Neural cell (in vitro differentiated cells): ENCODE measurements at regions not wholly inside any gene's neighbourhood (a gene's known extent, or its start where the extent isn't known, plus 50 kb on each side); places are given as distances from the start of the nearest gene placed in this dataset.
"Not testable (repeated sequence)": the region's sequence is repeated elsewhere in the genome, so short reads cannot be mapped to it uniquely, and the experiment has no call there.

ENCODE experiments used
- H2AFZ ChIP-seq: fragments of 200-600, 300-800 bp; sonication (generic), shearing (Covaris generic); 2 replicates; pipeline ENCODE4 v1.6.0; 2014; ENCODE audit warnings: low read depth, mild to moderate bottlenecking, antibody characterized with exemption, low read length, moderate library complexity
- H3F3A ChIP-seq: fragments of 200-600 bp; shearing (Covaris generic); 2 replicates; pipeline ENCODE4 v1.6.1; 2016; ENCODE audit warnings: mild to moderate bottlenecking, moderate library complexity, mixed read lengths, antibody characterized with exemption, low read length; ENCODE audit not compliant: insufficient read depth, poor library complexity, severe bottlenecking
- H3K27ac ChIP-seq: fragments of 200-600, 300-800 bp; sonication (generic), shearing (Covaris generic); 2 replicates; pipeline ENCODE4 v1.5.1; 2014; ENCODE audit warnings: mild to moderate bottlenecking, low read length, moderate library complexity
- H3K27me3 ChIP-seq: fragments of 300-800, 200-600 bp; sonication (generic), shearing (Covaris generic); 2 replicates; pipeline ENCODE4 v1.6.0; 2014; ENCODE audit warnings: mild to moderate bottlenecking, low read depth, low read length, moderate library complexity; ENCODE audit not compliant: insufficient read depth
- H3K36me3 ChIP-seq: fragments of 300-800, 200-600 bp; sonication (generic), shearing (Covaris generic); 2 replicates; pipeline ENCODE4 v1.5.1; 2014; ENCODE audit warnings: mild to moderate bottlenecking, antibody characterized with exemption, low read length, moderate library complexity; ENCODE audit not compliant: insufficient read depth
- H3K4me2 ChIP-seq: fragments of 300-800, 200-600 bp; sonication (generic), shearing (Covaris generic); 2 replicates; pipeline ENCODE4 v1.6.0; 2014; ENCODE audit warnings: mild to moderate bottlenecking, low read length
- H3K4me3 ChIP-seq: fragments of 300-800, 200-600 bp; sonication (generic), shearing (Covaris generic); 2 replicates; pipeline ENCODE4 v1.5.1; 2014; ENCODE audit warnings: mild to moderate bottlenecking, low read length, moderate library complexity
- H3K79me2 ChIP-seq: fragments of 200-600 bp; shearing (Covaris generic); replicated peaks from 2 replicates; pipeline ENCODE4 v1.6.0; 2014; ENCODE audit warnings: mild to moderate bottlenecking, low read length, moderate library complexity; ENCODE audit not compliant: insufficient read depth
- H3K9ac ChIP-seq: fragments of 300-800, 200-600 bp; sonication (generic), shearing (Covaris generic); 2 replicates; pipeline ENCODE4 v1.6.1; 2016; ENCODE audit warnings: mild to moderate bottlenecking, low read length, mixed read lengths
- H3K9me2 ChIP-seq: fragments of 200-600 bp; shearing (Covaris generic); 2 replicates; pipeline ENCODE4 v1.6.1; 2016; ENCODE audit warnings: mild to moderate bottlenecking, low read length, mixed read lengths; ENCODE audit not compliant: insufficient read depth
- H3K9me3 ChIP-seq: fragments of 200-600, 300-800 bp; sonication (generic), shearing (Covaris generic); 2 replicates; pipeline ENCODE4 v1.6.1; 2016; ENCODE audit warnings: mild to moderate bottlenecking, mixed run types, low read length, moderate library complexity, mixed read lengths
- H4K20me1 ChIP-seq: fragments of 200-600 bp; shearing (Covaris generic); 2 replicates; pipeline ENCODE4 v1.6.1; 2016; ENCODE audit warnings: mild to moderate bottlenecking, mixed run types; ENCODE audit not compliant: insufficient read depth
- CTCF ChIP-seq: fragments of 450-650 bp; IDR thresholded peaks from 2 replicates; pipeline ENCODE4 v1.5.1; 2014; ENCODE audit warnings: antibody characterized with exemption, mild to moderate bottlenecking, moderate library complexity; ENCODE audit not compliant: poor library complexity, severe bottlenecking
- EP300 ChIP-seq: fragments of 450-650 bp; conservative IDR thresholded peaks from 2 replicates; pipeline ENCODE4 v1.6.1; 2014; ENCODE audit warnings: antibody characterized with exemption, mild to moderate bottlenecking, moderate library complexity; ENCODE audit not compliant: poor library complexity, severe bottlenecking
- EZH2 ChIP-seq: fragments of 200-600, 300-800 bp; shearing (Covaris generic), sonication (generic); IDR thresholded peaks from 2 replicates; pipeline ENCODE4 v1.6.1; 2014; ENCODE audit warnings: antibody characterized with exemption, low read length, borderline replicate concordance, mild to moderate bottlenecking; ENCODE audit not compliant: insufficient read depth, poor library complexity, severe bottlenecking
- MXI1 ChIP-seq: fragments of 450-650 bp; conservative IDR thresholded peaks from 2 replicates; pipeline ENCODE4 v1.6.1; 2014; ENCODE audit warnings: antibody characterized with exemption, mild to moderate bottlenecking; ENCODE audit not compliant: poor library complexity, severe bottlenecking
- POLR2AphosphoS5 ChIP-seq: IDR thresholded peaks from 2 replicates; pipeline ENCODE4 v1.6.1; 2012
- RAD21 ChIP-seq: fragments of 450-650 bp; conservative IDR thresholded peaks from 2 replicates; pipeline ENCODE4 v1.6.1; 2014; ENCODE audit warnings: antibody characterized with exemption, mild to moderate bottlenecking, moderate library complexity
- REST ChIP-seq: IDR thresholded peaks from 2 replicates; pipeline ENCODE4 v1.6.1; 2012; ENCODE audit warnings: borderline replicate concordance
- SMC3 ChIP-seq: fragments of 450-650 bp; conservative IDR thresholded peaks from 2 replicates; pipeline ENCODE4 v1.6.1; 2014; ENCODE audit warnings: antibody characterized with exemption, mild to moderate bottlenecking, moderate library complexity; ENCODE audit not compliant: poor library complexity
- TAF1 ChIP-seq: IDR thresholded peaks from 2 replicates; pipeline ENCODE4 v1.6.1; 2012; ENCODE audit warnings: low read depth

GRCh38 chr5:23103566-23103965 lies 250.4 kb upstream of the CDH12 start:
- no peaks in the 10 kb centered on the region for H3F3A ChIP-seq
- TF ChIP-seq EZH2 = no peak
- no peak for TF ChIP-seq RAD21
- no peak for TF ChIP-seq POLR2AphosphoS5
- no peak for TF ChIP-seq CTCF
- no peak for TF ChIP-seq SMC3
- no peak for TF ChIP-seq MXI1
- TF ChIP-seq REST = no peak
- TF ChIP-seq EP300 = no peak
- TF ChIP-seq TAF1 = no peak

GRCh38 chr5:23095418-23095817 lies 242.3 kb upstream of the CDH12 start:
- not testable (repeated sequence) for H3K27ac ChIP-seq, H3K4me3 ChIP-seq, H3K36me3 ChIP-seq, H4K20me1 ChIP-seq, H3K9me2 ChIP-seq, H2AFZ ChIP-seq, H3K27me3 ChIP-seq, H3F3A ChIP-seq, H3K4me2 ChIP-seq, H3K9me3 ChIP-seq, H3K9ac ChIP-seq, H3K79me2 ChIP-seq

More at GRCh38 chr5:23103566-23103965, 250.4 kb upstream of the CDH12 start:
- Histone ChIP-seq H3K79me2 (no peaks in the 10 kb centered on the region), H2AFZ (no peak overlapping the region), H3K36me3 (no peaks in the 10 kb centered on the region), H3K9ac (no peak overlapping the region), H3K27me3 (no peaks in the 10 kb centered on the region), H3K9me2 (no peaks in the 10 kb centered on the region), H3K4me3 (no peak overlapping the region), H4K20me1 (no peaks in the 10 kb centered on the region), H3K27ac (no peak overlapping the region), H3K4me2 (no peak overlapping the region), H3K9me3 (no peaks in the 10 kb centered on the region)

GRCh38 chr5:23089286-23089685 lies 236.1 kb upstream of the CDH12 start:
- Histone ChIP-seq H3F3A (no peaks in the 10 kb centered on the region), H3K9me3 (no peaks in the 10 kb centered on the region), H3K4me3 (no peak overlapping the region), H3K79me2 (no peaks in the 10 kb centered on the region), H3K9me2 (no peaks in the 10 kb centered on the region), H2AFZ (no peak overlapping the region), H3K36me3 (no peaks in the 10 kb centered on the region), H4K20me1 (no peaks in the 10 kb centered on the region), H3K27me3 (no peaks in the 10 kb centered on the region), H3K4me2 (no peak overlapping the region), H3K27ac (no peak overlapping the region), H3K9ac (no peak overlapping the region)
- no peak for TF ChIP-seq TAF1
- TF ChIP-seq REST = no peak
- TF ChIP-seq MXI1 = no peak
- TF ChIP-seq CTCF = no peak
- TF ChIP-seq EP300 = no peak
- TF ChIP-seq POLR2AphosphoS5 = no peak
- TF ChIP-seq SMC3 = no peak
- TF ChIP-seq EZH2 = no peak
- no peak for TF ChIP-seq RAD21
